ENCODE measurements at regions not wholly inside any gene's neighbourhood (a gene's known extent, or its start where the extent isn't known, plus 50 kb on each side); places are given as distances from the start of the nearest gene placed in this dataset.
A peak's percentile ranks its signal among the peaks of the same experiment; 100 is the strongest.

- no peak for TF ChIP-seq CTCF (IDR thresholded peaks at IDR 0.05)
- TF ChIP-seq REST (IDR thresholded peaks at IDR 0.05; ENCODE audit: low read depth, low read length): no peak
These were observed 67.0 kb upstream of the ACTBL2 start (continued) for GRCh38 chr5:57549566-57549965.

- ChIA-PET POLR2A (no interaction called here), CTCF (no interaction called here)
- no peak for DNase-seq
- H3K4me3 ChIP-seq (ENCODE audit: low read depth in 2 of 2, low read length in 1 of 2): no peak overlapping the region
- H2AFZ ChIP-seq (ENCODE audit: low read depth): no peak overlapping the region
- H3K9me2 ChIP-seq: no peaks in the 10 kb centered on the region
- H3K27ac ChIP-seq (ENCODE audit: low read depth in 2 of 2, low read length in 1 of 2): no peak overlapping the region
- H4K20me1 ChIP-seq (ENCODE audit: insufficient read depth): no peaks in the 10 kb centered on the region
- H3K9me3 ChIP-seq: no peaks in the 10 kb centered on the region
- no peak overlapping the region for H3K4me2 ChIP-seq
- no peaks in the 10 kb centered on the region for H3K27me3 ChIP-seq (ENCODE audit: insufficient read depth)
- H3K9ac ChIP-seq: no peak overlapping the region
- peaks cover 0 to 2% of the 10 kb centered on the region in 2 experiments; a peak in 1 of 4 replicates for H3K4me1 ChIP-seq (ENCODE audit: control insufficient read depth in 1 of 2, insufficient read depth in 2 of 2, low read depth in 1 of 2, low read length in 1 of 2)
- no peaks in the 10 kb centered on the region for H3K36me3 ChIP-seq (replicated peaks in 1 of 2; ENCODE audit: control insufficient read depth in 1 of 2, insufficient read depth in 2 of 2, low read length in 1 of 2)
- TF ChIP-seq TAF1 (IDR thresholded peaks at IDR 0.05; ENCODE audit: borderline replicate concordance, low read depth, low read length) (no peak), SMC3 (IDR thresholded peaks at IDR 0.05; ENCODE audit: low read depth, low read length) (no peak), MAX (IDR thresholded peaks at IDR 0.05; ENCODE audit: low read depth) (no peak), JUND (IDR thresholded peaks at IDR 0.05) (no peak), MXI1 (IDR thresholded peaks at IDR 0.05; ENCODE audit: low read depth, low read length) (no peak), TCF12 (IDR thresholded peaks at IDR 0.05) (no peak), RCOR1 (IDR thresholded peaks at IDR 0.05; ENCODE audit: low read length) (no peak), RAD21 (IDR thresholded peaks at IDR 0.05; ENCODE audit: low read length) (no peak)
- H3F3A ChIP-seq (replicated peaks; ENCODE audit: insufficient read depth): no peaks in the 10 kb centered on the region
- WGBS (ENCODE audit: low lambda C conversion rate): 100% methylated on average over 2 of the region's 2 CpGs
- H3K79me2 ChIP-seq (ENCODE audit: insufficient read depth): no peaks in the 10 kb centered on the region
These were observed 58.2 kb upstream of the ACTBL2 start for GRCh38 chr5:57540823-57541222.

- Histone ChIP-seq H3K9ac (no peak overlapping the region), H3K4me3 (ENCODE audit: low read depth in 2 of 2, low read length in 1 of 2) (no peak overlapping the region)
- CTCF ChIA-PET: interaction anchor here (1.0 kb wide), 1 partner anchor 14 kb away, joined by 3 read pairs; no protein-coding TSS in a partner anchor
These were observed 56.7 kb upstream of the ACTBL2 start for GRCh38 chr5:57539281-57539701.

More at GRCh38 chr5:57539281-57539701, 56.7 kb upstream of the ACTBL2 start:
- Histone ChIP-seq H2AFZ (ENCODE audit: low read depth) (no peak overlapping the region), H3K4me1 (ENCODE audit: control insufficient read depth in 1 of 2, insufficient read depth in 2 of 2, low read depth in 1 of 2, low read length in 1 of 2) (peaks cover 0 to 2% of the 10 kb centered on the region in 2 experiments; a peak in 1 of 4 replicates), H3F3A (replicated peaks; ENCODE audit: insufficient read depth) (no peaks in the 10 kb centered on the region), H3K36me3 (replicated peaks in 1 of 2; ENCODE audit: control insufficient read depth in 1 of 2, insufficient read depth in 2 of 2, low read length in 1 of 2) (no peaks in the 10 kb centered on the region), H3K9me2 (no peaks in the 10 kb centered on the region), H4K20me1 (ENCODE audit: insufficient read depth) (no peaks in the 10 kb centered on the region), H3K27me3 (ENCODE audit: insufficient read depth) (no peaks in the 10 kb centered on the region), H3K4me2 (no peak overlapping the region), H3K79me2 (ENCODE audit: insufficient read depth) (no peaks in the 10 kb centered on the region), H3K9me3 (no peaks in the 10 kb centered on the region), H3K27ac (ENCODE audit: low read depth in 2 of 2, low read length in 1 of 2) (no peak overlapping the region)
- no peak for DNase-seq
- TF ChIP-seq TCF12 (IDR thresholded peaks at IDR 0.05) (peak; percentile 33; the same call in 1 of the 2 replicates), NRF1 (IDR thresholded peaks at IDR 0.05; ENCODE audit: low read depth, low read length) (no peak)
- 44% methylated on average over 3 of the region's 3 CpGs for WGBS (ENCODE audit: low lambda C conversion rate)
- POLR2A ChIA-PET: no interaction called here
